GM19240 (cell line): ENCODE measurements at regions not wholly inside any gene's neighbourhood (a gene's known extent, or its start where the extent isn't known, plus 50 kb on each side); places are given as distances from the start of the nearest gene placed in this dataset.

Source experiments
- DNase-seq: peaks from one replicate; pipeline ENCODE4 v3.0.0; 2011; ENCODE audit warnings: low spot score; ENCODE audit not compliant: insufficient read length

DNA sequence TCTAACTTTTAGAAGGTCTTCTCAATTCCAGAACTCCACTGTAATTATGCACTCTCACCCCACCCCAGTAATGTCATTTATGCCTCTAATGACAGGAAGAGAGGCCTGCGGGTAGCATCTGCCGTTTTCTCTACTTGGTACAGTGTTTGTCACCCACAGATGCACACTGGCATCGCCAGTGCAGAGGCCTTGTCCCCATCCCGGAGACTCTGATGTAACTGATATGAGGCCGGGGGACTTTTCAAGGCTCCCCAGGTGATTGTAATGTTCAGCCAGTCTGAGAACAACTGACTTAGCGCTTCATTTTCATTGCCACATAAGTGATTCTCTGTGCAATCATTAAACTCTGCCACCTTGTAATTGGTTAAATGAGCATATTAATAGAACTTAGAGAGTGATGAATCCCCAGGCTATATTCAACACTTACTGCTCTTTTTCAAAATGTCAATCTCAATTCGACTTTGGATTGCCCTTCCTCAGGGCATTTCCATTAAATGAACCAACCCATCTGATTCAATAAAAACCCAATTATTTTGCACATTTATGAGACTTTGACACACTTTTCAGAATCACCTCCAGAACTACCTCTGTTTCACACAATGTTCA, 113.2 kb downstream of the HERPUD2 start:
- DNase-seq: no peak

DNA sequence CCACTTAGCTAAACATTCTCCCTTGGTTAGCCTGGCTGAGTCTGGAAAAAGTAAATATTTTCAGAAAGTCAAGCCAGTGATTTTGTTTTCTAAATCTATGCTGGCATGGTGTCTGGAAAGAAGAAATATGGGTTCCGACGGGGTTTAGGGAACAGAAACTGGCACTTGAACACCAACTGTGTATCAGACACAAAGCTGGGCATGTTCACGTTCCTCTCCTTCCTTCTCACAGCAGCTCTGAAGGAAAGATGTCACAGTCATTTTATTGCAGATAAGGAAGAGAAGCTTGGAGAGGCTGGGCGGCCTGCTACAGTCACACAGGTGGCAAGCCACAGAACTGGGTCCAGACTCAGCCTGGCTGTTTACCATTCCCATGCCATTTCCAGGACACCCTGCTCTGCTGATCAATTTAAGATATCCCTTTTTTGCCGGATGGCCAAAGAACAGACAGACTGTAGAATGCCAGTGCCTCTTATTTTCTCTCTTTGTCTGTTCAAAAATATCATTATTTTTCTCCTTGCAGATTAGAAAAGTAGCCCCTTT, 118.8 kb downstream of the HERPUD2 start:
- no peak for DNase-seq

- DNase-seq: no peak
These were observed 123.2 kb downstream of the HERPUD2 start for GRCh38 chr7:35571611-35572240.

GRCh38 chr7:35570937-35571336, 124.0 kb downstream of the HERPUD2 start:
- no peak for DNase-seq

- DNase-seq: no peak
These were observed 129.0 kb downstream of the HERPUD2 start for GRCh38 chr7:35565927-35566326.

- DNase-seq: no peak
These were observed 136.1 kb downstream of the HERPUD2 start for GRCh38 chr7:35558841-35559240.

DNA sequence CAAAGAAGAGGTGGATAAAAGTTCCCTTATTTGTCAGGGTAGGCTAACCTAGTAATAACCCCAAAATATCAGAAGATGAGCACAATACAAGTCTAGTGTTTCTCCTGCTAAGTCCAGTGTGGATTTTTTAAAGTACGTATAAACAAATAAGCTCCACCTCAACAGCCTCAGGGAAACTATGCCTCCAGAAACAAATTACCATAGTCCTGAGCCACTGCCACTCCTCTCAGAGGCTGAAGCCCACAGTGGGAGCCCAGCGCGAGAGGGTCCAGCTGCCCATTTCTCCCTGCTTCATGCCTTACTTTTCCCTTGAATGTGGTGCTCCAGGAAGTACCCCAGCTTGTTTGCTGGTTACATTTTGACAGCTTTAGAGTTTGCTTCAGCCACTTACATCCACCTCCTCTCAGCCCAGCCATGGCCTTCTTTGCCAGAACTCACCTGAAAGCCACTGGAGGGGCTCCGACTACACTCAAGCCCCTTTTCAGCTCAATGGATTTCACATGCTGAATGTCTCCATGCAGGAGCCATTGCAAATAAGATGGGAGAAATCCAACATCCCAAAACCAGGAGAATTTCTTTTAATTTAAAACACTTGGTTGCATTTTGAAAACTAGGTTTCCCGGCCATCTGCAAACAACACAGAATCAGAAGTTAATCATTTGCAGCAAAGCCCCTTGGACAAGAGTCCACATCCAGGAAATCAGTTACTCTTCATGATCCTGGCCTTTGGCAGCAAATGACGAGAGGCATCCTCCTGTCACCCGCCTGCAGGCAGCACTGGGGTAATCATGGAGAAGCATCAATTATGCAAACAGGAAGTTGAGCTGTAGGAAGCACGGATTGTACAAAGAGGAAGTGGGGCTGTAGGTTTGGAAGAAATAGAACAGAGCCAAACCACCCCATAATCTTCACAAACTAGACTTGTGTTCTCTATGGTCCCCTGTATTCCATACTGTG, 138.1 kb downstream of the HERPUD2 start:
- no peak for DNase-seq

GRCh38 chr7:35555934-35556333, 139.0 kb downstream of the HERPUD2 start:
- no peak for DNase-seq

DNA sequence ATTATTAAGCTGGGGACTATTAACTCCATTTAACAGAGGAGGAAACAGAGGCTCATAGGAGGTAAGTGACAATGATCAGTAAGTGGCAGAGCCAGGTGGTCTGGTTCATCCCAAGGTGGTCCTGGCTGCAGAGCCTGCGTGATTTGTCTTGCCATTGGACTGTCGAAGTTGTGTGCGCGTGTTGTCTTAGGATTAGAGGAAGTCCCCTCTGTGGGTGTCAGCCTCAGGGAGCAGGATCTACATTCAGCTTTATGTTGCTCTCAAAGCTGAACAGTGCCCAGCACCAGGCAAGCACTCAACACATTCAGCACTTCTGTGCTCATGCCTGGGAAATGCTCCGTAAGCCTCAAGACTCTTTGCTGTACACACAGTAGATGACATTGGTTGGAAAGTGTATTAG, 139.5 kb downstream of the HERPUD2 start:
- no peak for DNase-seq

- no peak for DNase-seq
These were observed 141.4 kb downstream of the HERPUD2 start for GRCh38 chr7:35553519-35553918.

DNA sequence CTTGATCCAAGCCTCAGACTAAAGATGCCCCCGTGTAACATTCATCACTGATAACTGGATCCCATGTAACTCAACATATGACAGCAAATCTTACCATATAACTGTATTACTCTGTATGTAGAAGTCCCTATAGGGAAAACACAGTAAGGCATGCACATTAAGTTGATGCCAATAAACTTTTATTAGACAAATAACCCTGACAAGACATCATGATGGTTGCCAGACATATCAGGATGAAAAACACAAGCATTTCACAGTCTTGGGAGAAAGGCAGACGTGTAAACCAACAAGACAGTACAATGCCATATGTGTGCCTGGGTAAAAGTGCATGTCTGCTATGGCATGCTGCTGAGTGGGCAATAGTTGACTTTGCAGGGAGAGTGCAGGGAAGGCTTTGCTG, 142.2 kb downstream of the HERPUD2 start:
- DNase-seq: no peak

DNA sequence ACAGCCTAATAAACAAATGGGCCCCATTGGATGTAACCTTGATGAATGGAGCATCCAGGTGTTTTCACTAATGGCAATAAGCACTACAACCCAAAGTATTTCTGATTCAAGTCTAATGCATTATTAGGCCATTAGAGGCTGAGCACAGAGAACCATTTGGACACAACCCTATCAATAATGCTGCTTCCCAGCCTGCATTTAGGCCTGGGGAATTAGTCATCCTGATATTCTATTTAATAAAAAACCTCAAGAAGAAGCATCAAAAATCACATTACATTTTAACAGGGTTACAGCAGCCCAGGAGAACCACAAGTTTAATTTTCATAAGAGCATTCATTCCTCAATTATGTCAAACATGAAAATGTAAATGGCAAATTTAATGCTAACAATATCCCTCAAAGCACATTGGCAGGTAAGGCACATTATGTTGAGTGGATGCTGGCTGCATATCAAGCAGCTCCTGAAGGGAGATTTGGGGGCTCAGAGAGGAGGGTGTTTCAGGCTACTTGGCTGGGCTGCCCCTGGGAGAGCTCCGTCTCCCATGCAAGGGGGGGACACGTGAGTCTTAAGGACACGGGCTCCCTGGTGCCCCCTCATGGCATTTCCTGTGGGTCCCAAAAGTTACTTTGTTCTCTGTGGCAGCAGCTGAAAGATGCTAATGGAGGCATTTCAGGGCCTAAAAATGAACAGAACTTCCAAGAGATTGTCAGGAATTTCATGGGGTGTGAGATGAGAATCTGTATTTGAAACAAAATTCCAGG, 143.4 kb downstream of the HERPUD2 start:
- no peak for DNase-seq

DNA sequence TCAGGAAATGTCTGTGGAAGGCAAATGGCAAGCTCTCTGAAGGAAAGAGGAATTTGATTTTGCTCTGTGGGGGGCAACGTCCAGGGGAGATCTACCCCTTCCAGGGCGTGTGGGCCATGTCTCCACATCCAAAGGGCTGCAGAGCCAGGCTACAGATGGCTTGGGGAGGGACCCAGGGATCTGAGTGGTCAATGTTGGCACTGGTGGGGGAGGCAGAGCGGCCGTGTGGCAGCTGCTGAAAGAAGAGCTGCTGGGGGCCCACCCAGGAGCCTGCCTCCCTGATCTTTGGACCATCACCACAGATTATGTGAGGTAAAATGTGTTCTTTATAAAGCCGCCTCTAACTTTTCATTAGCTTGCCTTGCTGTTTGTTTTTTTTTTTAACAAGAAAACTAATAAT, 144.1 kb downstream of the HERPUD2 start:
- no peak for DNase-seq

DNA sequence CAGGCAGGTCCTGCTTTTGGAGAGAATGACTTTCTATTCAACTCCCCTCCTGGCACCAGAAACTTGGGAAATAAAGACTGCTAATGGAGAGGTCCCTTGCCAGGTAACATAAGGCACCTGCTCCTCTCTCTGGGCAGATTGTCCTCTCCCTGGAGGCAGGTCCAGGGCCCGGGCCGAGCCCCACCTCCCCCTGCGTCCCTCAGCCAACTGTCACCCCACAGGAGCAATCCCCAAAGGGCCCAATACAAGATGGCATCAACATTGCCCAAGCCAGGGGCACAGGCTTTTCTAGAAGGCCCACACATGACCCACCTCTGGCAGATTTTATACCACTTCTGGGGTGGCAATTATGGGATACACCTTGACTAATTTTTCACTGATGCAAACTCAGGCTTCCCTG, 145.2 kb downstream of the HERPUD2 start:
- DNase-seq: no peak

- DNase-seq: no peak
These were observed 146.6 kb downstream of the HERPUD2 start for GRCh38 chr7:35548291-35548690.

DNA sequence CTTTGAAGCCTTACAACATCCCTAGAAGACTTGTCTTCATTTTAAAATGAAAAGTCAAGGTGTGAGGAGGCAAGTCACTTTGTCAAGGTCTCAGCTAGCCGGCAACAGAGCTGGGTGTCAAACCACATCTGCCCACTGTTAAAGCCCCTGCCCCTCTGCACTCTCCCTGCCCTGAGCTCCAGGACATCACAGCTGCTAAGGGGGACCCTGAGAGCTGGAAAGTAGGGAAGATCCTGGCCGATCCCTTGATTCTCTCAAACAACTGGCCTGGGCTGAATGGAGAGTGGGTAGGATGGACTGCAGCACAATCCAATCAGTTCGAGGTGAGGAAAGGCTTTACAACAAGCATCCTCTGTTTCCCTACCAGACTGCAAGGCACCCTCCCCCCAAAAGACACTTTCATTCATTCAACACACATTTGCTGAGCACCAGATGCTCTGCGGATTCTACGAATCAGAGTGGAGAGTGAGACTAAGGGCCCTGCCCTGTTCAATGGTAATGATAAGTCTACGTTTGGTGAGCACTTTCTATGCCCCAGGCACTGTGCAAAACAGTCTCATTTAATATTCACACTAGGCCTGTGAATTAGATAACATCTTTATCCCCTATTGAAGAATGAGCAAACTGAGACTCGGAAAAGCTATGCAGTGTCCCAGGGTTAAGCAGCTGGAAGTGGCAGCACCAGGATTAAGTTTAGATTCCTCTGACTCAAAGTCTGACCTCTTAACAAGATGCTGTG, 148.1 kb downstream of the HERPUD2 start:
- no peak for DNase-seq

DNA sequence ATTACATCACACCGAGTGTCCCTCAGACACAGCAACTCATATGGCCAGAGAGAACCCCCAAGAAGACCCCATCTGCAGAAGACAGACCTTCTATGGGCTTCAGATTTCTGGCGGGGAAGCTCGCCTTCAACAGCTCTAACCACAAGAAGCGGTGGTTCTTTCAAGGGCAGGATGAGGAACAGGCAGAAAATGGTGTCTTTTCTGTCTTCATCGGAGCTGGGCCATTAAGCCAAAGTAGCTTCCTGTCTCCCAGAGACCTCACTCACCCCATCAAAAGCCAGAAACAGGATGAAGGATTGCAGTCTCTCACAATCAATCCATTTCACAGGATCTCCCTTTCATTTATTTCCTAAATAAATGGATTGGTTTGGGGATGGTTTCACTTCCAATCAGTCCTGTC, 149.1 kb downstream of the HERPUD2 start:
- DNase-seq: no peak

- DNase-seq: no peak
These were observed 150.8 kb downstream of the HERPUD2 start for GRCh38 chr7:35544028-35544742.

DNA sequence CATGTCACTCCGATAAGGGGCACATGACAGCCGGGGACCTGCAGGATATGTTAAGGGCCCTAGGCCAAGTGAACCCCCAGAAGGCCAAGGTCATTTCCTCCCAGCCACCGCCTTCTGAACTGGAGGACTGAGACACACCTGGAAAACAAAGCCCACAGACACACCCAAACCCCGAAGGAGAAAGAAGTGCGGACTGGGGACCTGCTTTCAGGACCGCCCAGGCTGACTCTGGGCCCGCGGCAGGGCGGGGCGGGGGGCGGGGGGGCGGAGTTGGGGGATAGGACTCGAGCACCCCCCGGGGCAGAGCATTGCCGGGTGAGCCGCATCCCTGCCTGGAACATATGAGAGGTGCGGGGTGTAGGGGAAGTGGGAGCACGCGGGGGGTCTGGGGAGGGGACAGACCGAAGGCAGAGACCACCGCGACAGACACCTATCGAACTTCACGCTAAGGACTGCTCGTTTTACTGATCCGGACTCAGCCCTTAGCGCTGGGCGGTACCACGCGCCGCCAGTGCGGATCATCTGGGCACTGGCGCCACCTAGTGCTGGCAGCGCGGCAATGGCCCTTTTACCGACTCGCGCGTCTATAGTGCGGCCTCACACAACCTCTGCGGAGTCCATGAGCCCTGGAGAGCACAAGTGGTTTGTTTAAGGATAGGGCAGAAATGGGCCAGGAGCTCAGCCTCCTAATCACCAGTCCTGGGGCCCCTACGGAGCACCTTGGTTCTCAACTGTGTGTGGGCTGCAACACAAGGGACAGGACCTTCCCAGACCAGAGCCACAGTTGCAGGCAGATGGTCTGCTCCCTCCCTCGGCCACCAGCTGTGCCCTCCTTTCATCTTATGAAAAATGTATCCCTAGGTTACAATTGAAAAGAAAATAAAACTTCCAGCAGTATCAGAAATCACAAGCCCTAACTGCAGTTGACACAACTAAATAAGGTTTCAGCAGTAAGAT, 157.6 kb downstream of the HERPUD2 start:
- DNase-seq: peak; percentile 76
